Fibroblast of lung (primary cell): ENCODE measurements at regions not wholly inside any gene's neighbourhood (a gene's known extent, or its start where the extent isn't known, plus 50 kb on each side); places are given as distances from the start of the nearest gene placed in this dataset.

Experiments used
- DNase-seq, 2 donors: peaks; one replicate each; pipeline versions ENCODE4 v3.0.0 to v3.0.0-alpha.2; 2010; ENCODE audit warnings: low read depth in 2 of 2
- H2AFZ ChIP-seq: 2 replicates; pipeline ENCODE4 v1.5.1; 2012; ENCODE audit warnings: low read length, control low read depth, inconsistent platforms
- H3K27ac ChIP-seq: 2 replicates; pipeline ENCODE4 v1.5.1; 2011; ENCODE audit warnings: low read length, control low read depth; ENCODE audit not compliant: insufficient read depth
- H3K27me3 ChIP-seq: 2 replicates; pipeline ENCODE4 v1.5.1; 2011; ENCODE audit warnings: mild to moderate bottlenecking, low read length; ENCODE audit not compliant: control insufficient read depth, insufficient read depth
- H3K36me3 ChIP-seq: 2 replicates; pipeline ENCODE4 v1.5.1; 2011; ENCODE audit warnings: low read length; ENCODE audit not compliant: control insufficient read depth, insufficient read depth
- H3K4me1 ChIP-seq: 2 replicates; pipeline ENCODE4 v1.5.1; 2011; ENCODE audit warnings: low read length; ENCODE audit not compliant: control insufficient read depth, insufficient read depth; ENCODE audit errors: extremely low read depth
- H3K4me2 ChIP-seq: 2 replicates; pipeline ENCODE4 v1.5.1; 2011; ENCODE audit warnings: low read length, control low read depth; ENCODE audit not compliant: insufficient read depth; ENCODE audit errors: extremely low read depth
- H3K4me3 ChIP-seq, 4 experiments: fragments of 200-600 bp in 1 of 4; sonication (generic) in 1 of 4; replicated peaks in 1 of 4; 2 replicates each; pipeline ENCODE4 v1.5.1; 2011 to 2016; ENCODE audit warnings: low read length in 4 of 4, low read depth in 3 of 4, mild to moderate bottlenecking in 3 of 4, control low read depth in 2 of 4, inconsistent platforms in 1 of 4, mixed read lengths in 1 of 4; ENCODE audit not compliant: insufficient read depth in 1 of 4; ENCODE audit errors: control extremely low read depth in 1 of 4
- H3K79me2 ChIP-seq: 2 replicates; pipeline ENCODE4 v1.5.1; 2012; ENCODE audit warnings: mild to moderate bottlenecking, low read length, inconsistent platforms; ENCODE audit not compliant: control insufficient read depth, insufficient read depth
- H3K9ac ChIP-seq: 2 replicates; pipeline ENCODE4 v1.5.1; 2011; ENCODE audit warnings: mild to moderate bottlenecking, low read length, control low read depth; ENCODE audit not compliant: insufficient read depth
- H3K9me3 ChIP-seq: 2 replicates; pipeline ENCODE4 v1.5.1; 2012; ENCODE audit warnings: low read depth, low read length; ENCODE audit not compliant: control insufficient read depth, insufficient read depth
- H4K20me1 ChIP-seq: 2 replicates; pipeline ENCODE4 v1.5.1; 2011; ENCODE audit warnings: low read length; ENCODE audit not compliant: control insufficient read depth, insufficient read depth; ENCODE audit errors: extremely low read depth
- CTCF ChIP-seq, 2 donors: IDR thresholded peaks in 1 of 2; conservative IDR thresholded peaks in 1 of 2; 1 replicate in 1 of 2; 2 replicates in 1 of 2; pipeline ENCODE4 v1.5.1; 2011 to 2012; ENCODE audit warnings: low read length in 2 of 2, control low read depth in 1 of 2, inconsistent platforms in 1 of 2, low read depth in 1 of 2, mild to moderate bottlenecking in 1 of 2
- EZH2 ChIP-seq: IDR thresholded peaks from 2 replicates; pipeline ENCODE4 v1.5.1; 2012; ENCODE audit warnings: low read length, control low read depth, mild to moderate bottlenecking; ENCODE audit errors: missing control alignments

- Histone ChIP-seq H3K4me3 (no peak overlapping the region), H3K36me3 (no peaks in the 10 kb centered on the region), H3K9ac (no peak overlapping the region), H3K4me1 (no peaks in the 10 kb centered on the region), H4K20me1 (no peaks in the 10 kb centered on the region), H3K27ac (no peak overlapping the region), H3K4me2 (no peak overlapping the region), H3K9me3 (no peaks in the 10 kb centered on the region), H2AFZ (no peak overlapping the region), H3K27me3 (no peaks in the 10 kb centered on the region), H3K79me2 (no peaks in the 10 kb centered on the region)
- no peak for DNase-seq
- TF ChIP-seq EZH2, result no peak
- no peak for TF ChIP-seq CTCF (conservative IDR thresholded peaks at IDR 0.05 in 1 of 2, IDR thresholded peaks at IDR 0.05 in 1 of 2; ENCODE audit: low read depth in 1 of 2, low read length in 2 of 2)
Measured at GRCh38 chr7:115740043-115740442, 290.5 kb downstream of the TFEC start.

GRCh38 chr7:115734641-115735040, 295.9 kb downstream of the TFEC start:
- no peak for TF ChIP-seq CTCF (conservative IDR thresholded peaks at IDR 0.05 in 1 of 2, IDR thresholded peaks at IDR 0.05 in 1 of 2; ENCODE audit: low read depth in 1 of 2, low read length in 2 of 2)
- no peak for TF ChIP-seq EZH2
- no peak overlapping the region for H3K9ac ChIP-seq
- no peaks in the 10 kb centered on the region for H3K9me3 ChIP-seq
- H3K4me3 ChIP-seq, result no peak overlapping the region
- no peak overlapping the region for H3K27ac ChIP-seq
- H2AFZ ChIP-seq, result no peak overlapping the region
- no peaks in the 10 kb centered on the region for H3K4me1 ChIP-seq
- no peaks in the 10 kb centered on the region for H3K79me2 ChIP-seq
- DNase-seq, result no peak
- H4K20me1 ChIP-seq, result no peaks in the 10 kb centered on the region
- H3K27me3 ChIP-seq, result no peaks in the 10 kb centered on the region
- H3K36me3 ChIP-seq, result no peaks in the 10 kb centered on the region
- H3K4me2 ChIP-seq, result no peak overlapping the region

GRCh38 chr7:115731796-115732471, 298.6 kb downstream of the TFEC start:
- no peak overlapping the region for H3K4me2 ChIP-seq
- TF ChIP-seq EZH2 (no peak), CTCF (conservative IDR thresholded peaks at IDR 0.05 in 1 of 2, IDR thresholded peaks at IDR 0.05 in 1 of 2; ENCODE audit: low read depth in 1 of 2, low read length in 2 of 2) (no peak)
- no peaks in the 10 kb centered on the region for H3K9me3 ChIP-seq
- H3K4me1 ChIP-seq, result no peaks in the 10 kb centered on the region
- H3K36me3 ChIP-seq, result no peaks in the 10 kb centered on the region
- no peak overlapping the region for H3K27ac ChIP-seq
- no peak overlapping the region for H2AFZ ChIP-seq
- no peaks in the 10 kb centered on the region for H3K79me2 ChIP-seq
- DNase-seq, result no peak
- H4K20me1 ChIP-seq, result no peaks in the 10 kb centered on the region
- H3K27me3 ChIP-seq, result no peaks in the 10 kb centered on the region
- no peak overlapping the region for H3K9ac ChIP-seq
- no peak overlapping the region for H3K4me3 ChIP-seq
